ENCODE measurements at regions not wholly inside any gene's neighbourhood (a gene's known extent, or its start where the extent isn't known, plus 50 kb on each side); places are given as distances from the start of the nearest gene placed in this dataset.

- DNase-seq (ENCODE audit: extremely low read depth, low read depth, low spot score), result no peak
Observed at GRCh38 chr4:13260513-13260912, 223.6 kb downstream of the RAB28 start.

- no peak for DNase-seq (ENCODE audit: extremely low read depth, low read depth, low spot score)
Observed at GRCh38 chr4:13250263-13250662, 233.9 kb downstream of the RAB28 start.

GRCh38 chr4:13248621-13249298 is 235.4 kb downstream of the RAB28 start:
- DNase-seq (ENCODE audit: extremely low read depth, low read depth, low spot score), result no peak

- DNase-seq (ENCODE audit: extremely low read depth, low read depth, low spot score), result no peak
Observed at GRCh38 chr4:13246107-13246506, 238.0 kb downstream of the RAB28 start.

- DNase-seq (ENCODE audit: extremely low read depth, low read depth, low spot score), result no peak
Observed at GRCh38 chr4:13244444-13244843, 239.7 kb downstream of the RAB28 start.

GRCh38 chr4:13243152-13243551 is 241.0 kb downstream of the RAB28 start:
- DNase-seq (ENCODE audit: extremely low read depth, low read depth, low spot score), result no peak

- DNase-seq (ENCODE audit: extremely low read depth, low read depth, low spot score), result no peak
Observed at GRCh38 chr4:13240066-13240465, 244.1 kb downstream of the RAB28 start.

- DNase-seq (ENCODE audit: extremely low read depth, low read depth, low spot score), result no peak
Observed at GRCh38 chr4:13238936-13239335, 245.2 kb downstream of the RAB28 start.

GRCh38 chr4:13236485-13236884 is 247.7 kb downstream of the RAB28 start:
- no peak for DNase-seq (ENCODE audit: extremely low read depth, low read depth, low spot score)

- DNase-seq (ENCODE audit: extremely low read depth, low read depth, low spot score), result no peak
Observed at GRCh38 chr4:13233755-13234154, 250.4 kb downstream of the RAB28 start.

- DNase-seq (ENCODE audit: extremely low read depth, low read depth, low spot score), result no peak
Observed at GRCh38 chr4:13219971-13220370, 264.2 kb downstream of the RAB28 start.

- DNase-seq (ENCODE audit: extremely low read depth, low read depth, low spot score), result no peak
Observed at GRCh38 chr4:13218326-13218958, 265.7 kb downstream of the RAB28 start.

- no peak for DNase-seq (ENCODE audit: extremely low read depth, low read depth, low spot score)
Observed at GRCh38 chr4:13215560-13215959, 268.6 kb downstream of the RAB28 start.

GRCh38 chr4:13212936-13213335 is 271.2 kb downstream of the RAB28 start:
- DNase-seq (ENCODE audit: extremely low read depth, low read depth, low spot score), result no peak

GRCh38 chr4:13209600-13209999 is 274.5 kb downstream of the RAB28 start:
- DNase-seq (ENCODE audit: extremely low read depth, low read depth, low spot score), result no peak

- no peak for DNase-seq (ENCODE audit: extremely low read depth, low read depth, low spot score)
Observed at GRCh38 chr4:13208558-13209193, 275.5 kb downstream of the RAB28 start.

GRCh38 chr4:13207226-13207625 is 276.9 kb downstream of the RAB28 start:
- DNase-seq (ENCODE audit: extremely low read depth, low read depth, low spot score), result no peak

- DNase-seq (ENCODE audit: extremely low read depth, low read depth, low spot score), result no peak
Observed at GRCh38 chr4:13203101-13203500, 281.0 kb downstream of the RAB28 start.

- no peak for DNase-seq (ENCODE audit: extremely low read depth, low read depth, low spot score)
Observed at GRCh38 chr4:13202701-13203100, 281.4 kb downstream of the RAB28 start.

GRCh38 chr4:13201241-13201640 is 282.9 kb downstream of the RAB28 start:
- no peak for DNase-seq (ENCODE audit: extremely low read depth, low read depth, low spot score)

GRCh38 chr4:13196721-13197120 is 287.4 kb downstream of the RAB28 start:
- no peak for DNase-seq (ENCODE audit: extremely low read depth, low read depth, low spot score)

- DNase-seq (ENCODE audit: extremely low read depth, low read depth, low spot score), result no peak
Observed at GRCh38 chr4:13193662-13194061, 290.5 kb downstream of the RAB28 start.
